ENCODE measurements at regions not wholly inside any gene's neighbourhood (a gene's known extent, or its start where the extent isn't known, plus 50 kb on each side); places are given as distances from the start of the nearest gene placed in this dataset.

GRCh38 chr13:53854321-53854720 lies 825.7 kb downstream of the OLFM4 start:
- no peak for DNase-seq (ENCODE audit: low spot score)

DNA sequence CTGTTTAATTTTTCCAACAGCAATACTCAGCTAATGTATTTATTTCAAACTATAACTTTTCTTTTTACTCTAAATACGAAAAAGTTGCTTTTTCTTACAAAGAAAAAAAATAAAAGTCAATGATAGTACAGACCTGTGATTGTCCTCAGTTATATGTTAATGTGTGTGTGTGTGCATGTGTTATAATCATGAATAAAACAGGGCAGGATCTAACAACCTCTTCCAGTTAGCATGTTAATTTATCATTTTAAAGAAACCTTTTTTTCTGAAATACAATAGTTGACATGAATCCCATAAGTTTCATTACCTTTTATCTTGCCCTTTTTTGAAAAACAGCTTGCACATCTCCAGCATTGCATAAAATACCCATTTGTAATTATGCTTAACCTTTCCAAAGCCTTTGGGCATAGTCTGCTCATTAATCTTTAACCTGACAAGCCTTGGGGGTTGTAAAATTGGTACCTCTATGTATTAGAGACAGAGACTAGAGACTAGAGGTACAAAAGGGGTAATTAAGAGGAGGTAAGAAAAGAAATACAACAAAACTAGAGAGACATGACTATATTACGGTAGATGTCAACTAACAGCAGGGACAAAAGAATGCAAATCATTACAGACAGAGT lies 828.1 kb downstream of the OLFM4 start:
- no peak for DNase-seq (ENCODE audit: low spot score)

GRCh38 chr13:53863520-53863919 lies 834.9 kb downstream of the OLFM4 start:
- DNase-seq (ENCODE audit: low spot score), result no peak

- DNase-seq (ENCODE audit: low spot score), result no peak
Measured at GRCh38 chr13:53873558-53873957, 844.9 kb downstream of the OLFM4 start.

DNA sequence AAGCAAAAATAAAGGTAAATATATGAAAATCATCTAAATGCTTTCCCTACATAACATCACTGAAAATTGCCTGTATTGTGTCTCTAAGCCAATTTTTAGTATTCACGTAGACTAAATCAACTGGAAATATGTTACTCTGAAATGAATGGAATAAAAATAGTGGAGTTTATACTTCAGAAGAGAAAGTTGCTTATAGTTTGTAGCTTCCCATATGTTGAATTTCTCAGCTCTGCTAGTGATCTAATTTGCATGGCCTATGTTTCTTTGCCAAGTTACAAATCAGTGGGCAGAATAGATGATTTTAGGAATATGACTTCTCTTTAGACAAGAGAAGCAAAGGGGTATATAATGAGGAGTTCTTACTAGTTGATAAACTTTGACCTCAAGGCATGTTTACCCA lies 850.2 kb downstream of the OLFM4 start:
- no peak for DNase-seq (ENCODE audit: low spot score)

GRCh38 chr13:53885997-53886396 lies 857.4 kb downstream of the OLFM4 start:
- DNase-seq (ENCODE audit: low spot score), result no peak

DNA sequence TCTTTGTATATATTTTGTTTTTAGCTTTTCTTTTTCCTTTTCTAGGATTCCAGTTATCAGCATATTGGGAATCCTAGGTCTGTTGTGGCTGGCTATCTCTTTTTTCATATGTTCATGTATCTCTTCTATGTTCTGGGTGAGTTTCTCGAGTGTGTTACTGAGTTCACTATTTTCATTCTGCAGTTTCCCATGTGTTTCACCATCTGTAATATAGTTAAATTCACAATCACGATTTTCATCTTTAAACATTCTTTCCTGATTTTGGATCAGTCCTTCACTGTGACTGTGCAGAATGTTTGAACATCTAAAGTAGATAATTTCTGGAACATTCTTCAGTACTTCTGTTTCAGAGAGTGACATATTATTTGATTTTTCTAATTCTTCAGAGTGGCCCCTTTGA lies 862.1 kb downstream of the OLFM4 start:
- no peak for DNase-seq (ENCODE audit: low spot score)

DNA sequence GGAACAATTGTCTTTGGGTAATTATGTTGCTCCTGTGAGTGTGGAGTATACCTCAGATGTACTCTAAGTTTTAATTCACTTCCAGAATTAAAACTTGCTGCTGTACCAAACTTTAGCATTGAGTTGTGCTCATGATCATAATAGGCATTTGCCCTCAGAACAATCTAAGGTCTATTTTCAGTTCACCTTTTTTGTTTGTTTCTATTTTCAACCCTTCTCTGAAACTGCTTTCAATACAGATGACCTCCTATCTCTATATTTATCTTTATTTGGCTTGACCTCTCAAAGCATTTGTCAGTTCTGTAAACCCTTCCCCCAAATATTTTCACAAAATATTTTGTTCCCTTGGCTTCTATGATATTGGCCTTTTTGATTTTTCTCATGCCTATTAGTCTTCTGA lies 873.0 kb downstream of the OLFM4 start:
- no peak for DNase-seq (ENCODE audit: low spot score)

DNA sequence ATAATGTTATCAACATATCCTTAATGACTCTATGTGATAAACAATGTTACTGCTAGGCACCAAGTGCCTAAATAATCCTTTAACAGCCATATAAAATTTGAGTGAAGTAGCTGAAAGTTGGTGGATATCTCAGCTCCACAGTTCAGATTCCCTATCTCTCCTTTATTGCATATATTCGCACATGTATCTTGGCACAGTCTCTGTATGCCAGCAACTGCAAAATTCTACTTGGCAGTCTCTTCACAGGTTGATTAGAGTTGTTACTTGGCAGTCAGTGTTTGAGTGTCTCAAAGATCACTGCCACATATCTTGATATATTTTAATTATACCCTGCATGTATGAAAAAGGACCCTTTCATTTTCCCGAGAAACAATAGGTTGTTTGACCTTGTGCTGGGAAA lies 879.3 kb downstream of the OLFM4 start:
- peak; percentile 6 for DNase-seq (ENCODE audit: low spot score)

DNA sequence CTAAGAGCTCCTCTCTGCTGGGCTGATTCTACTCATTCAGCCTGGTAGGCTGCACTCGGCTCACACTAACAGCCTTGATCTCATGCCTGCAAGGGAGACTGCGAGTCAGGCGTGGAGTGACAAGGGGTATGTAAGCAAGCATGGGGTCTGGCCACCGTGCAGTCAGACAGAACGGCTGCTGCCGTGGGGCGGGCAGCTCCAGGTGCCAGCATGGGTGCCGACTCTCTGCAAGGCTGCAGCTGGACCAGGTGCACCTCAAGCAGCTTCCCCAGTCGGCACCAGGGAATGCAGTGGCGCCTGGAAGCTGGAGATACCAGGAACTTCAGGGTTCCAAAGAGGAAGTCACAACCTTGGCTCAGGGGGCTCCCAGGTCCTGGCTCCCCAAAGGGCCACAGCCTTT lies 892.3 kb downstream of the OLFM4 start:
- no peak for DNase-seq (ENCODE audit: low spot score)

DNA sequence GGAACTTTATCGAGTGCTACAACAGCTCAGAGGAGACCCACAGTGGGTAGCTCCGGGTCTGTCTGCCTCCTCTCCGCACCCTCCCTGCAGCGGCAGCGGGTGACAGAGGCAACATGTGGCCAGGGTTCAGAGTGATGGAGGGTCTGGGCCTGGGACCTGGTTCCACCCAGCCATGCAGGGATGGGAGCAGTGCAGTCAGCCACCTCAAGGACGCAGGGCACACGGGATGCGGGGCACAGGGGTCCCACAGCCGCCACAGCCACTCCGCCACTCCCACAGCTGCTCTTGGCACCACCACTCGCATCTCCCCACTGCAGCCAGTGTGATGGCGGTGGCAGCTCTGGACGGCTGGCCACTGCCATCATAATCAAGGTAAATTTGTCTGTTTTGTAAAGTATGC lies 892.9 kb downstream of the OLFM4 start:
- no peak for DNase-seq (ENCODE audit: low spot score)

- DNase-seq (ENCODE audit: low spot score), result no peak
Measured at GRCh38 chr13:53941588-53942190, 913.1 kb downstream of the OLFM4 start.

- no peak for DNase-seq (ENCODE audit: low spot score)
Measured at GRCh38 chr13:53946500-53946899, 917.9 kb downstream of the OLFM4 start.

- no peak for DNase-seq (ENCODE audit: low spot score)
Measured at GRCh38 chr13:53953183-53953582, 924.6 kb downstream of the OLFM4 start.

Measured in pons (tissue), 1 donor.